Urinary bladder (tissue), 3 donors: ENCODE measurements at regions not wholly inside any gene's neighbourhood (a gene's known extent, or its start where the extent isn't known, plus 50 kb on each side); places are given as distances from the start of the nearest gene placed in this dataset.

Experiments
- DNase-seq: peaks from one replicate; pipeline ENCODE4 v3.0.0-alpha.2; 2015; ENCODE audit errors: extremely low spot score
- H3K27ac ChIP-seq: one replicate; pipeline ENCODE4 v1.5.1; 2013; ENCODE audit warnings: low read depth, mild to moderate bottlenecking, moderate library complexity
- H3K36me3 ChIP-seq: one replicate; pipeline ENCODE4 v1.6.1; 2013; ENCODE audit warnings: mild to moderate bottlenecking, moderate library complexity; ENCODE audit not compliant: insufficient read depth
- H3K4me1 ChIP-seq: one replicate; pipeline ENCODE4 v1.6.1; 2013; ENCODE audit warnings: mild to moderate bottlenecking, moderate library complexity; ENCODE audit not compliant: insufficient read depth
- H3K4me3 ChIP-seq: one replicate; pipeline ENCODE4 v1.5.1; 2013; ENCODE audit warnings: low read depth, low read length
- WGBS: extraction: QIAGEN DNeasy Blood & Tissue Kit; methylation state at CpG from one replicate; pipeline ENCODE4 v1.1.7; 2013; 5-methylcytosine and 5-hydroxymethylcytosine counted together
- donor health status: healthy with polysubstance abuse.
- donor health status: healthy.

GRCh38 chr11:98090861-98091505 is 929.8 kb upstream of the CNTN5 start:
- Histone ChIP-seq H3K4me3 (no peak overlapping the region), H3K27ac (no peak overlapping the region), H3K36me3 (no peaks in the 10 kb centered on the region), H3K4me1 (no peaks in the 10 kb centered on the region)
- WGBS, result 87% methylated on average over 3 of the region's 3 CpGs
- no peak for DNase-seq

- 58% methylated on average over 1 of the region's 1 CpG for WGBS
- H3K4me3 ChIP-seq, result no peak overlapping the region
- no peak for DNase-seq
- no peaks in the 10 kb centered on the region for H3K36me3 ChIP-seq
- H3K4me1 ChIP-seq, result no peaks in the 10 kb centered on the region
- H3K27ac ChIP-seq, result no peak overlapping the region
These were observed 921.4 kb upstream of the CNTN5 start for GRCh38 chr11:98099371-98099770.

- WGBS, result 84% methylated on average over 2 of the region's 2 CpGs
- DNase-seq, result no peak
- Histone ChIP-seq H3K4me1 (no peaks in the 10 kb centered on the region), H3K4me3 (no peak overlapping the region), H3K36me3 (no peaks in the 10 kb centered on the region), H3K27ac (no peak overlapping the region)
These were observed 920.1 kb upstream of the CNTN5 start for GRCh38 chr11:98100689-98101088.

DNA sequence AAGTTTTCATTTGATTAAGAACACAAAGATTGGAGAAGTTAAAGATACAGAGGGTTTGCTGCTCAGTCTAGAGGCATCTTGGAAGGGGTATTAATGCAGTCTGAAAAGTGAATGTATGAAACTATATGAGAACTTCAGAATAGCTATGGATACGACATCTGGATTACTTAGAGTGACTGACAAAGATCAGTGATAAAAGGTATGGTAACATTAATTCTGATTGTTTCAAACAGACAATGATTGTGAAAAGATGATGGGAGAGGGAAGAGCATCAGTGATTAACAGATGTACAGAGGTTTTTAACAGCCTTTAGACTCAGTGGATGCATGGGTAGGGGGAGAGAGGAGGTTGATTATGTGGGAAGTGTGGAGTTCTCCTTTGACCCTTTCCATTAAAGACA is 919.4 kb upstream of the CNTN5 start:
- Histone ChIP-seq H3K4me3 (no peak overlapping the region), H3K27ac (no peak overlapping the region), H3K4me1 (no peaks in the 10 kb centered on the region), H3K36me3 (no peaks in the 10 kb centered on the region)
- no peak for DNase-seq
- 92% methylated on average over 1 of the region's 1 CpG for WGBS

DNA sequence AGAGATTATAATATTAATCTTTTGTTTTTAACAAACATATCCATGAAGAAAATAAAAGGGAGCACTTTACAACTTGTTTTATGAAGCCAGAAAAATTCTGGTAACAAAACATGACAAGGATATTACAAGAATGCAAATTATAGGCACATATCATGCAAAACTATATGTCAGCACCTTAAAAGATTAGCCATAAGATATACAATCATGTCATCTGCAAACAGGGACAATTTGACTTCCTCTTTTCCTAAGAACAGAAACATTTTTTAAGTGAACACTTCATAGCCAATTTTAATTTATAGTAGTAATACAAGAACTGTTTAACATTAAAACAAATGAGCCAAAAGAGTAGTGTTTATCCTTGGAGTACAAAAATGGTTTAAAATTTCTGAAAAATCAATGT is 916.5 kb upstream of the CNTN5 start:
- no peaks in the 10 kb centered on the region for H3K36me3 ChIP-seq
- no peak overlapping the region for H3K27ac ChIP-seq
- H3K4me1 ChIP-seq, result no peaks in the 10 kb centered on the region
- DNase-seq, result no peak
- no peak overlapping the region for H3K4me3 ChIP-seq

DNA sequence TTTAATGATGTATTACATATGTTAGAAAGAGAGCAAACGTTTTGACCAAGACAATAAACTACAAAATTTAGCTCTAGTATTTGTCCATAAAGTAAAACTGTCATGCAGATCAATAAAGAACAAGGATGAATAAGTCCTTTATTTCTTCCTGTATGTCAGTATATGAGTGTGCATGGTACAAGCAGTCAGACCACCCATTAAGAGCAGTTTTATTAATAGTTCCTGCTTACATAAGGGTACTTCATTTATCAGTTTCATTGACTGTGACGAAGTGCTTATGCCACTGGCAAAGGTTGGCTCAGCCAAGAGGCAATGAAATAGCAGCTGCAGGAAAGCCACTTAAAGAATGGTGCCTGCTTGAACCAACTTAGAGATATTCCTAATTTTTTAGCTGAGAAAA is 913.0 kb upstream of the CNTN5 start:
- WGBS, result 25% methylated on average over 2 of the region's 2 CpGs
- H3K4me1 ChIP-seq, result no peaks in the 10 kb centered on the region
- no peak for DNase-seq
- no peak overlapping the region for H3K4me3 ChIP-seq
- H3K36me3 ChIP-seq, result no peaks in the 10 kb centered on the region
- no peak overlapping the region for H3K27ac ChIP-seq

DNA sequence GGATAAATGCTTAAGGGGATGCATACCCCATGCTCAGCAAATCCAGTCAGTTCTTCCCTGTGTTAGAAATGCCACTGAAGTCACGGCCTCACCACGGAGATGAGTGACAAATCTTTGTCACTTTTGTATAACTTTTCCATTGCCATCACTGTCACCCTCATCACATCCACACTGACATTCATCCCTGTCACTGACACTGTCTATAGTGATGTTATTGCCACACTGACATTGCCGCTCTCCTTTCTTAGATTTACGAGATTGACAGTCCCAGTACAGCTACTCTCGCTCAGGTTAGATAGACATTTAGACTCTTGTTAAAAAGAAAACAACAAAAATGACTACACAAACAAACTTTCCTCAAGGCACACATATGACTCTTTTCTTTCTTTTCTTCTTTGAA is 910.7 kb upstream of the CNTN5 start:
- no peak overlapping the region for H3K4me3 ChIP-seq
- WGBS, result 85% methylated on average over 5 of the region's 5 CpGs
- no peak for DNase-seq
- H3K27ac ChIP-seq, result no peak overlapping the region
- no peaks in the 10 kb centered on the region for H3K36me3 ChIP-seq
- H3K4me1 ChIP-seq, result no peaks in the 10 kb centered on the region

GRCh38 chr11:98115873-98116272 is 904.9 kb upstream of the CNTN5 start:
- no peak for DNase-seq
- Histone ChIP-seq H3K4me1 (no peaks in the 10 kb centered on the region), H3K4me3 (no peak overlapping the region), H3K36me3 (no peaks in the 10 kb centered on the region), H3K27ac (no peak overlapping the region)
- 79% methylated on average over 1 of the region's 1 CpG for WGBS

GRCh38 chr11:98130117-98130625 is 890.6 kb upstream of the CNTN5 start:
- no peak overlapping the region for H3K27ac ChIP-seq
- no peaks in the 10 kb centered on the region for H3K36me3 ChIP-seq
- DNase-seq, result no peak
- no peak overlapping the region for H3K4me3 ChIP-seq
- H3K4me1 ChIP-seq, result no peaks in the 10 kb centered on the region

GRCh38 chr11:98136357-98136756 is 884.4 kb upstream of the CNTN5 start:
- Histone ChIP-seq H3K4me1 (no peaks in the 10 kb centered on the region), H3K27ac (no peak overlapping the region), H3K4me3 (no peak overlapping the region), H3K36me3 (no peaks in the 10 kb centered on the region)
- DNase-seq, result no peak
- 47% methylated on average over 1 of the region's 1 CpG for WGBS

GRCh38 chr11:98137437-98137836 is 883.3 kb upstream of the CNTN5 start:
- no peak for DNase-seq
- no peak overlapping the region for H3K27ac ChIP-seq
- no peak overlapping the region for H3K4me3 ChIP-seq
- no peaks in the 10 kb centered on the region for H3K4me1 ChIP-seq
- H3K36me3 ChIP-seq, result no peaks in the 10 kb centered on the region
- WGBS, result 83% methylated on average over 3 of the region's 3 CpGs

GRCh38 chr11:98143661-98144060 is 877.1 kb upstream of the CNTN5 start:
- Histone ChIP-seq H3K27ac (no peak overlapping the region), H3K4me3 (no peak overlapping the region), H3K36me3 (no peaks in the 10 kb centered on the region), H3K4me1 (no peaks in the 10 kb centered on the region)
- DNase-seq, result no peak

DNA sequence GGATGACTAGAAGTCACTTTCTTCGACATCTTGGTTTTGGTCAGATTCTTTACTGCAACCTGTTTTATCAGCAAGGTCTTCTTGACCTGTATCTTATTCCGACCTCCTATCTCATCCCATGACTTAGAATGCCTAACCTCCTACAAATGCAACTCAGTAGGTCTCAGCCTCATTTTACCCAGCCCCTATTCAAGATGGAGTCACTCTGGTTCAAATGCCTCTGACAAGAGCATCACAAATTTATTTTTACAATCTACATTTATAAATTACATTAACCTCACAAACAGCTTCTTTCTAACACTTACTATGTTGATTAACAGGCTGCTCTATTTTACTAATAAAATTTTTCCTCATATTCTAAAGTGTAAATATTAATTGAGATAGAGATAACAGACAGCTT is 867.0 kb upstream of the CNTN5 start:
- Histone ChIP-seq H3K27ac (no peak overlapping the region), H3K36me3 (no peaks in the 10 kb centered on the region), H3K4me1 (no peaks in the 10 kb centered on the region), H3K4me3 (no peak overlapping the region)
- DNase-seq, result no peak
- WGBS, result 80% methylated on average over 2 of the region's 2 CpGs

DNA sequence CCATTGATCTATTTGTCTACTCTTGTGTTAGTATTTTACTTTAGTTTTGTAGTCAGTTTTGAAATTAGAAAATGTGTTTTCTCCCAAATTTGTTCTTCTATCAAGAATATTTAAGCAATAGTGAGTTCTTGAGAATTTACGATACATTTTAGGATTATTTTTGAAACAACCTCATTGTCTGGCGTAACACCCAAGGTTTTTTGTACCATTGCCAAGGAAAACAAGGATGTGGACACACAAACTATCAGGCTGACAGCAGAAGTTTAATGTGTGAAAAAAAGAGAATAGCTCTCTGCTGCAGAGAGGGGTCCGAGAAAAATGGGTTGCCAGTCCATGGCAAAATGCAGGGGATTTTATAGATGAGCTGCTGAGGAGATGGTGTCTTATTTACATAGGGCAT is 865.1 kb upstream of the CNTN5 start:
- Histone ChIP-seq H3K36me3 (no peaks in the 10 kb centered on the region), H3K4me3 (no peak overlapping the region), H3K4me1 (no peaks in the 10 kb centered on the region), H3K27ac (no peak overlapping the region)
- no peak for DNase-seq
- 75% methylated on average over 3 of the region's 3 CpGs for WGBS

- no peak for DNase-seq
- H3K27ac ChIP-seq, result no peak overlapping the region
- H3K36me3 ChIP-seq, result no peaks in the 10 kb centered on the region
- no peak overlapping the region for H3K4me3 ChIP-seq
- 83% methylated on average over 5 of the region's 5 CpGs for WGBS
- H3K4me1 ChIP-seq, result no peaks in the 10 kb centered on the region
These were observed 842.8 kb upstream of the CNTN5 start for GRCh38 chr11:98177925-98178324.
